IMR-90 (cell line): ENCODE measurements at regions not wholly inside any gene's neighbourhood (a gene's known extent, or its start where the extent isn't known, plus 50 kb on each side); places are given as distances from the start of the nearest gene placed in this dataset.

Source experiments
- ATAC-seq: fragments of 200-7000 bp; cut with Tn5 transposase; 2 replicates; pipeline ENCODE4 v1.9.1; 2020; ENCODE audit warnings: low read depth, mild to moderate bottlenecking, moderate library complexity
- BruUV-seq: library from RNA; stranded (reverse); fragments of 400-500 nt; replicated peaks from 2 replicates; lab custom pipeline; 2021; lab: Mats Ljungman, UMichigan
- CTCF ChIA-PET: fragments of 300-600 bp; formaldehyde crosslinking; extraction: SDS; loops from one replicate; lab custom pipeline; 2021; ENCODE audit warnings: antibody characterized with exemption; lab: Yijun Ruan, JAX
- POLR2A ChIA-PET: fragments of 300-600 bp; sonication (Branson Sonifier 250); formaldehyde crosslinking; loops from one replicate; lab custom pipeline; 2022; ENCODE audit warnings: antibody characterized with exemption; ENCODE audit not compliant: unreplicated experiment; lab: Charles Lee
- DNase-seq: peaks from one replicate; pipeline ENCODE4 v3.0.0; 2013
- H2AFZ ChIP-seq: replicated peaks from 2 replicates; pipeline ENCODE3; 2013; ENCODE audit warnings: low read length, mild to moderate bottlenecking; ENCODE audit not compliant: poor library complexity
- H2AK5ac ChIP-seq: 2 replicates; pipeline ENCODE4 v1.6.1; 2013; ENCODE audit warnings: low read depth, low read length, inconsistent platforms
- H2AK9ac ChIP-seq: replicated peaks from 2 replicates; pipeline ENCODE3; 2013; ENCODE audit warnings: mild to moderate bottlenecking, low read depth, low read length, moderate library complexity; ENCODE audit not compliant: poor library complexity
- H2BK120ac ChIP-seq: 2 replicates; pipeline ENCODE4 v1.6.1; 2013; ENCODE audit warnings: low read depth, low read length, inconsistent platforms
- H2BK15ac ChIP-seq: 3 replicates; pipeline ENCODE4 v1.6.1; 2013; ENCODE audit warnings: low read depth, low read length, inconsistent platforms
- H2BK20ac ChIP-seq: 2 replicates; pipeline ENCODE4 v1.6.1; 2013; ENCODE audit warnings: low read depth, mild to moderate bottlenecking, inconsistent platforms, low read length, moderate library complexity
- H2BK5ac ChIP-seq: 2 replicates; pipeline ENCODE4 v1.6.1; 2013; ENCODE audit warnings: mild to moderate bottlenecking, low read depth, low read length, inconsistent platforms; ENCODE audit not compliant: poor library complexity, severe bottlenecking
- H3K14ac ChIP-seq: replicated peaks from 2 replicates; pipeline ENCODE4 v1.6.1; 2013; ENCODE audit warnings: low read depth, low read length, inconsistent platforms
- H3K18ac ChIP-seq: 2 replicates; pipeline ENCODE4 v1.6.1; 2013; ENCODE audit warnings: low read depth, low read length, control low read depth
- H3K23ac ChIP-seq: 2 replicates; pipeline ENCODE4 v1.6.1; 2013; ENCODE audit warnings: low read depth, low read length, inconsistent platforms
- H3K27ac ChIP-seq: 2 replicates; pipeline ENCODE4 v1.5.1; 2013; ENCODE audit warnings: mild to moderate bottlenecking, control low read depth, low read length; ENCODE audit not compliant: insufficient read depth
- H3K27me3 ChIP-seq: 2 replicates; pipeline ENCODE4 v1.6.1; 2013; ENCODE audit warnings: low read length; ENCODE audit not compliant: control insufficient read depth, insufficient read depth
- H3K36me3 ChIP-seq: 2 replicates; pipeline ENCODE4 v1.6.1; 2013; ENCODE audit warnings: low read length, mixed read lengths; ENCODE audit not compliant: control insufficient read depth, insufficient read depth
- H3K4ac ChIP-seq: 2 replicates; pipeline ENCODE4 v1.6.1; 2013; ENCODE audit warnings: low read depth, low read length, inconsistent platforms
- H3K4me1 ChIP-seq: 2 replicates; pipeline ENCODE4 v1.6.1; 2013; ENCODE audit warnings: low read length, mixed read lengths; ENCODE audit not compliant: control insufficient read depth, insufficient read depth
- H3K4me2 ChIP-seq: 2 replicates; pipeline ENCODE4 v1.6.1; 2013; ENCODE audit warnings: low read depth, mild to moderate bottlenecking, control low read depth, low read length, moderate library complexity
- H3K4me3 ChIP-seq: 2 replicates; pipeline ENCODE4 v1.5.1; 2013; ENCODE audit warnings: low read depth, mild to moderate bottlenecking, control low read depth, low read length, moderate library complexity; ENCODE audit not compliant: insufficient read depth
- H3K56ac ChIP-seq: 2 replicates; pipeline ENCODE4 v1.6.1; 2013; ENCODE audit warnings: low read length, inconsistent platforms; ENCODE audit not compliant: insufficient read depth; ENCODE audit errors: extremely low read depth
- H3K79me1 ChIP-seq, 2 experiments: 2 replicates each; pipeline ENCODE4 v1.6.1; 2013; ENCODE audit warnings: low read length in 2 of 2, inconsistent platforms in 1 of 2, low read depth in 1 of 2
- H3K9ac ChIP-seq: 2 replicates; pipeline ENCODE4 v1.6.1; 2013; ENCODE audit warnings: low read depth, low read length, control low read depth
- H3K9me1 ChIP-seq: 2 replicates; pipeline ENCODE4 v1.6.1; 2013; ENCODE audit warnings: low read length, inconsistent platforms; ENCODE audit not compliant: insufficient read depth
- H3K9me3 ChIP-seq: 2 replicates; pipeline ENCODE4 v1.6.1; 2013; ENCODE audit warnings: low read length; ENCODE audit not compliant: control insufficient read depth, insufficient read depth
- H4K20me1 ChIP-seq: 2 replicates; pipeline ENCODE4 v1.6.1; 2013; ENCODE audit warnings: low read length, inconsistent platforms; ENCODE audit not compliant: insufficient read depth
- H4K5ac ChIP-seq: 2 replicates; pipeline ENCODE4 v1.6.1; 2013; ENCODE audit warnings: mild to moderate bottlenecking, low read depth, low read length, control low read depth
- H4K8ac ChIP-seq, 2 experiments: 2 replicates each; pipeline ENCODE4 v1.6.1; 2013; ENCODE audit warnings: low read depth in 2 of 2, low read length in 2 of 2, control low read depth in 1 of 2, inconsistent platforms in 1 of 2
- H4K91ac ChIP-seq: 2 replicates; pipeline ENCODE4 v1.6.1; 2013; ENCODE audit warnings: low read depth, low read length, inconsistent platforms; ENCODE audit not compliant: insufficient read depth
- CHD1 ChIP-seq: IDR thresholded peaks from 2 replicates; pipeline ENCODE4 v1.6.1; 2012; ENCODE audit warnings: low read depth, low read length, improper control_type of control experiment
- MAFK ChIP-seq: IDR thresholded peaks from 2 replicates; pipeline ENCODE4 v1.6.1; 2012; ENCODE audit warnings: low read depth, low read length, improper control_type of control experiment
- MXI1 ChIP-seq: IDR thresholded peaks from 2 replicates; pipeline ENCODE4 v1.6.1; 2012; ENCODE audit warnings: low read depth, mild to moderate bottlenecking, low read length, moderate library complexity, borderline replicate concordance
- POLR2A ChIP-seq: IDR thresholded peaks from 2 replicates; pipeline ENCODE4 v1.6.1; 2012; ENCODE audit warnings: mild to moderate bottlenecking, low read depth, low read length
- RAD21 ChIP-seq: IDR thresholded peaks from 2 replicates; pipeline ENCODE4 v1.6.1; 2012; ENCODE audit warnings: low read length, improper control_type of control experiment
- RCOR1 ChIP-seq: IDR thresholded peaks from 2 replicates; pipeline ENCODE4 v1.6.1; 2012; ENCODE audit warnings: mild to moderate bottlenecking, low read length, improper control_type of control experiment; ENCODE audit not compliant: insufficient replicate concordance
- SMC3 ChIP-seq: fragments of 150-350 bp; IDR thresholded peaks from 2 replicates; pipeline ENCODE4 v1.6.1; 2016; ENCODE audit warnings: low read depth, mild to moderate bottlenecking, antibody characterized with exemption, low read length, moderate library complexity
- WGBS, 2 experiments: methylation state at CpG; one replicate each; pipeline versions ENCODE4 v1.1.5 to v1.1.7; 2013; ENCODE audit warnings: missing lambda C conversion rate in 2 of 2; ENCODE audit not compliant: insufficient read length in 1 of 2; ENCODE audit errors: extremely low coverage in 2 of 2; 5-methylcytosine and 5-hydroxymethylcytosine counted together
- dilution Hi-C: fragments of 300-500 bp; cut with HindIII; formaldehyde crosslinking; loops from one replicate; pipeline ENCODE4 v1.14.3; 2018; ENCODE audit warnings: low sequenced_read_pairs; ENCODE audit not compliant: unreplicated experiment
- in situ Hi-C: fragments of 300-500 bp; cut with MboI; formaldehyde crosslinking; loops from 3 replicates; pipeline ENCODE4 v1.14.3; 2019; ENCODE audit warnings: low sequenced_read_pairs, inconsistent platforms, mixed read lengths
- intact Hi-C: fragments of 100-400 bp; cut with micrococcal nuclease; formaldehyde crosslinking; loops from 2 replicates; pipeline ENCODE4 v1.10.0; 2022
- TF ChIP-seq, protein P1 (sequence below): fragments of 150-350 bp; IDR thresholded peaks from 2 replicates; pipeline ENCODE4 v1.6.1; 2016; ENCODE audit warnings: low read depth, mild to moderate bottlenecking, low read length, moderate library complexity, borderline replicate concordance
- TF ChIP-seq, protein P2 (sequence below): conservative IDR thresholded peaks from 2 replicates; pipeline ENCODE4 v1.5.1; 2012; ENCODE audit warnings: mild to moderate bottlenecking, low read depth, low read length, improper control_type of control experiment
- TF ChIP-seq, protein P3 (sequence below): fragments of 150-350 bp; IDR thresholded peaks from 2 replicates; pipeline ENCODE4 v1.6.1; 2017; ENCODE audit warnings: mild to moderate bottlenecking, antibody characterized with exemption, low read length, low read depth

DNA sequence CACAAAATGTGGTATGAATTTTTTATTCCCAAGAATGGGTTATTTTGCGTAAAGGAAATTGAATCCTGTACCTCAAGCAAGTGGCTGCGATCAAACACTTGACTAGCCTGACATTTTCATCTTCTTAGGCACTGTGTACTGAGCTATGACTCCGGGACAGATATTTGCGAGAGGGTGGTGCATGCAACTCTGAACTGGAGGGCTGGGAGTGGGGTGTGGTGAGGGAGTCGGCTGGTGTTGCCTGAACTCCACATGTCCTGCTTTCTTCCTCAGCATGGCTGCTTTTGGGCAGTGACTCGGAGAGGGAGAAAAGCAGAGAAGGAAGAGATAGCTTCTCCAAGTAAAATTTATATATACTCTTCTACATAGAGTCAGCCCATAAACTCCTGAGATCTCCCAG lies 68.5 kb upstream of the GATB start:
- Histone ChIP-seq H3K9me1 (no peaks in the 10 kb centered on the region), H2AFZ (no peak overlapping the region), H3K4ac (no peak overlapping the region), H3K4me2 (no peak overlapping the region), H3K27ac (no peak overlapping the region), H4K20me1 (no peaks in the 10 kb centered on the region), H2BK120ac (no peak overlapping the region), H2AK9ac (no peak overlapping the region), H3K18ac (no peak overlapping the region), H3K79me1 (no peaks in the 10 kb centered on the region), H4K91ac (no peak overlapping the region), H3K4me1 (no peaks in the 10 kb centered on the region), H4K5ac (no peak overlapping the region), H3K14ac (no peak overlapping the region), H3K9ac (no peak overlapping the region), H2AK5ac (no peak overlapping the region), H2BK20ac (no peak overlapping the region), H3K23ac (no peak overlapping the region), H3K4me3 (no peak overlapping the region), H3K36me3 (no peaks in the 10 kb centered on the region), H2BK5ac (no peak overlapping the region), H3K27me3 (peaks cover 10% of the 10 kb centered on the region), H4K8ac (no peak overlapping the region), H3K9me3 (no peaks in the 10 kb centered on the region), H3K56ac (no peak overlapping the region), H2BK15ac (no peak overlapping the region)
- dilution Hi-C loops (no loop called here), in situ Hi-C loops (no loop called here), intact Hi-C loops (no loop called here)
- no TSS peak for BruUV-seq
- WGBS, 2 experiments = no CpG with 5 or more reads among the region's 6 CpGs
- POLR2A ChIA-PET = no interaction called here
- DNase-seq (no peak), ATAC-seq (no peak)
- TF ChIP-seq, protein P1, sequence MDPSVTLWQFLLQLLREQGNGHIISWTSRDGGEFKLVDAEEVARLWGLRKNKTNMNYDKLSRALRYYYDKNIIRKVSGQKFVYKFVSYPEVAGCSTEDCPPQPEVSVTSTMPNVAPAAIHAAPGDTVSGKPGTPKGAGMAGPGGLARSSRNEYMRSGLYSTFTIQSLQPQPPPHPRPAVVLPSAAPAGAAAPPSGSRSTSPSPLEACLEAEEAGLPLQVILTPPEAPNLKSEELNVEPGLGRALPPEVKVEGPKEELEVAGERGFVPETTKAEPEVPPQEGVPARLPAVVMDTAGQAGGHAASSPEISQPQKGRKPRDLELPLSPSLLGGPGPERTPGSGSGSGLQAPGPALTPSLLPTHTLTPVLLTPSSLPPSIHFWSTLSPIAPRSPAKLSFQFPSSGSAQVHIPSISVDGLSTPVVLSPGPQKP = no peak
- TF ChIP-seq CHD1 (no peak), POLR2A (no peak), RCOR1 (no peak), SMC3 (no peak), MXI1 (no peak), MAFK (no peak), RAD21 (no peak)
- TF ChIP-seq, protein P2, sequence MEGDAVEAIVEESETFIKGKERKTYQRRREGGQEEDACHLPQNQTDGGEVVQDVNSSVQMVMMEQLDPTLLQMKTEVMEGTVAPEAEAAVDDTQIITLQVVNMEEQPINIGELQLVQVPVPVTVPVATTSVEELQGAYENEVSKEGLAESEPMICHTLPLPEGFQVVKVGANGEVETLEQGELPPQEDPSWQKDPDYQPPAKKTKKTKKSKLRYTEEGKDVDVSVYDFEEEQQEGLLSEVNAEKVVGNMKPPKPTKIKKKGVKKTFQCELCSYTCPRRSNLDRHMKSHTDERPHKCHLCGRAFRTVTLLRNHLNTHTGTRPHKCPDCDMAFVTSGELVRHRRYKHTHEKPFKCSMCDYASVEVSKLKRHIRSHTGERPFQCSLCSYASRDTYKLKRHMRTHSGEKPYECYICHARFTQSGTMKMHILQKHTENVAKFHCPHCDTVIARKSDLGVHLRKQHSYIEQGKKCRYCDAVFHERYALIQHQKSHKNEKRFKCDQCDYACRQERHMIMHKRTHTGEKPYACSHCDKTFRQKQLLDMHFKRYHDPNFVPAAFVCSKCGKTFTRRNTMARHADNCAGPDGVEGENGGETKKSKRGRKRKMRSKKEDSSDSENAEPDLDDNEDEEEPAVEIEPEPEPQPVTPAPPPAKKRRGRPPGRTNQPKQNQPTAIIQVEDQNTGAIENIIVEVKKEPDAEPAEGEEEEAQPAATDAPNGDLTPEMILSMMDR = no peak
- TF ChIP-seq, protein P3, sequence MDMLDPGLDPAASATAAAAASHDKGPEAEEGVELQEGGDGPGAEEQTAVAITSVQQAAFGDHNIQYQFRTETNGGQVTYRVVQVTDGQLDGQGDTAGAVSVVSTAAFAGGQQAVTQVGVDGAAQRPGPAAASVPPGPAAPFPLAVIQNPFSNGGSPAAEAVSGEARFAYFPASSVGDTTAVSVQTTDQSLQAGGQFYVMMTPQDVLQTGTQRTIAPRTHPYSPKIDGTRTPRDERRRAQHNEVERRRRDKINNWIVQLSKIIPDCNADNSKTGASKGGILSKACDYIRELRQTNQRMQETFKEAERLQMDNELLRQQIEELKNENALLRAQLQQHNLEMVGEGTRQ = no peak
- CTCF ChIA-PET = no interaction called here
